ENCODE measurements at regions not wholly inside any gene's neighbourhood (a gene's known extent, or its start where the extent isn't known, plus 50 kb on each side); places are given as distances from the start of the nearest gene placed in this dataset.

DNA sequence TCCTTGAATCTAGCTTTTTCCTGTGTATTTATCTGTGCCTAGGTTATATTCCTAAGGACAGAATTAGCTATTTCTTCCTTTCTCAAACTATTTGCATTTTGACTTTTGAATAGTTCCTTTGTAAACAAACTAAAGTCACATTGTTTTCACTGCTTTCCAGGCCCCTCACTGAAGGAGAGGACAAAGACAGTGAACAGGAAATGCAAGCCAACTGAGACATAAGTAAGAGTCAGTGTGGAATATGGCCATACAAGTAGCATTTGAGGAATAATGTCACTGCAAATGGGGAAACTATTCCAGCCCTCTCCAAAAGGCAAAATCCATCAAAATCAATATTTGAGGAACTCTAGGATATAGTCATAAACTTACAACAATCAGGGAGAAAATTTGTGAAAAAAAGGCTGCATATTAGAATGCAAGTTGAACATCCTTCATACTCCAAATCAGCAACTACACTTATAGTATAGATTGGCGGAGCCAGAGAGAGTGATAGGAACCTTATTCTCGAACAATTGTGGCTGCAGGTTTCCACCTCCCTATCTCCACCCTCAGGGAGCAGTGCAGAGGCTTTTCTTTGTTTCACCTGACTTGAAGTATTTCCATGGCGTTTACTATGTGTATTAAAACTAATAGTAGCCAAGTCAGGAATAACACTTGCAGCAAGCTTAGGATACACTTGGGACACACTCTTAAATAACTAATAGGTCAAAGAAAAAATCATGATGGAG lies 1110.4 kb upstream of the ADGRL3 start:
- FAIRE-seq: no peak

GRCh38 chr4:60096676-60097075 lies 1103.5 kb upstream of the ADGRL3 start:
- FAIRE-seq (no peak), DNase-seq (ENCODE audit: insufficient read length, low spot score) (no peak)

More for the DNA sequence above, 1110.4 kb upstream of the ADGRL3 start:
- no peak for DNase-seq (ENCODE audit: insufficient read length, low spot score)

GRCh38 chr4:60116592-60116991 lies 1083.5 kb upstream of the ADGRL3 start:
- no peak for FAIRE-seq
- DNase-seq (ENCODE audit: insufficient read length, low spot score): no peak

GRCh38 chr4:60117726-60118323 lies 1082.3 kb upstream of the ADGRL3 start:
- DNase-seq (ENCODE audit: insufficient read length, low spot score) (no peak), FAIRE-seq (no peak)

GRCh38 chr4:60122820-60123219 lies 1077.3 kb upstream of the ADGRL3 start:
- DNase-seq (ENCODE audit: insufficient read length, low spot score): no peak
- no peak for FAIRE-seq

- DNase-seq (ENCODE audit: insufficient read length, low spot score): no peak
- FAIRE-seq: no peak
These were observed 1071.2 kb upstream of the ADGRL3 start for GRCh38 chr4:60128888-60129287.

DNA sequence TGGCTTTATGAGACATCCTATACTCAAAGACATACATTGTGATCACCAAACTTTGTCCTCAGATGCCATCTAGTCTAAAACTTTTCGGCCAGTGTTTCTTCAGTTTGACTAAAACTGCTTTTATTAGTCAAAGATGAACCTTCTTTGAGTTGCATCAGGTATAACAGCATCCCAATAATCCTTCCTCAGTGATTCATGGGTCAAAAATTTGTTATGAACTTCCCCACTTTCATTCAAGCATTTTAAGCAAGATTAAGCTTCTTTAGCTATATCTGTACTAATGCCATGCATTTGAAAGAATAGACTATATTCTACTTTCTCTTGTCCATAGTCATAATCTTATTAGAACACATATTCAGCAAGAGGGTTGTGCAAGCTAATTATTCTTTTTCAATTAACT lies 1070.4 kb upstream of the ADGRL3 start:
- DNase-seq (ENCODE audit: insufficient read length, low spot score) (no peak), FAIRE-seq (no peak)

DNA sequence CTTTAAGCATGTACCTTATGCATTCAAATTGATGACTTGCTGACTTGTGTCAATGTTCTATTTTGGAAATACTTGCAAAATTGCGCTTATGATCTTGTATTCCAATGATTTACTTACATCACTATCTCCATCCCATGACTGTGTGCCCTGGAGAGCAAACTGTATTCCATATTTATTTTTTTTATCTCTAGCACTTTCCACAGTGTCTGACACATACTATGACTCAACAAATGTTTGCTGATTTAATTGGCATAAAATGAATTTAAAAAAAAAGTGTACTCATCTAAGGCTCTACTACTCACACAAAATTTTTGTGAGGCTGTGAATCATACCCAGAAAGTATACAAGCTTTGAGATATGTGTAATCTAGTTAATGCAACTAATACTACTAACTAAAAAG lies 1066.8 kb upstream of the ADGRL3 start:
- DNase-seq (ENCODE audit: insufficient read length, low spot score) (no peak), FAIRE-seq (no peak)

GRCh38 chr4:60134099-60134498 lies 1066.0 kb upstream of the ADGRL3 start:
- DNase-seq (ENCODE audit: insufficient read length, low spot score) (no peak), FAIRE-seq (no peak)

DNA sequence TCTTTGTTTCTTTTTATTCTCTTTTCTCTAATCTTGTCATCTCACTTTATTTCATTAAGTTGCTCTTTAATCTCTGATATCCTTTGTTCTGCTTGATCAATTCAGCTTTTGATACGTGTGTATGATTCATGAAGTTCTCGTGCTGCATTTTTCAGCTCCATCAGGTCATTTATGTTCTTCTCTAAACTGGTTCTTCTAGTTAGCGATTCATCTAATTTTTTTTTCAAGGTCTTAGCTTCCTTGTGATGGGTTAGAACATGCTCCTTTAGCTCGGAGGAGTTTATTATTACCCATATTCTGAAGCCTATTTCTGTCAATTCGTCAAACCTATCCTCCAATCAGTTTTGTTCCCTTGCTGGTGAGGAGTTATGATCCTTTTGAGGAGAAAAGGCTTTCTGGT lies 1045.0 kb upstream of the ADGRL3 start:
- FAIRE-seq (no peak), DNase-seq (ENCODE audit: insufficient read length, low spot score) (no peak)

- FAIRE-seq (no peak), DNase-seq (ENCODE audit: insufficient read length, low spot score) (no peak)
These were observed 1027.0 kb upstream of the ADGRL3 start for GRCh38 chr4:60173103-60173502.

DNA sequence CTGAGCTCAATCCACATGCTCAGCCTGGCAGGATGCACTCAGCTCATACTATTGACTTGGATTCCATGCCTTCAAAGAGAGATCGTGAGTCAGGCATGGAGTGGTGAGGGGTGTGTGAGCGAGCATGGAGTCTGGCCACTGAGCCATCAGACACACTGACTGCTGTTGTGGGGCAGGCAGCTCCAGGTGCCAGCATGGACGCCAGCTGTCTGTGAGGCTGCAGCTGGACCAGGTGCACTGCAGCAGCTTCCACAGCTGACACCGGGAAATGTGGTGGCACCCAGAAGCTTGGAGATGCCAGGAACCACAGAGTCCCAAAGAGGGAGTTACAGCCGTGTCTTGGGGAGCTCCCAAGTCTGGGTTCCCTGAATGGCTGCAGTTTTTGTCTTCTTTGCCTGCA lies 1026.4 kb upstream of the ADGRL3 start:
- FAIRE-seq (no peak), DNase-seq (ENCODE audit: insufficient read length, low spot score) (no peak)

DNA sequence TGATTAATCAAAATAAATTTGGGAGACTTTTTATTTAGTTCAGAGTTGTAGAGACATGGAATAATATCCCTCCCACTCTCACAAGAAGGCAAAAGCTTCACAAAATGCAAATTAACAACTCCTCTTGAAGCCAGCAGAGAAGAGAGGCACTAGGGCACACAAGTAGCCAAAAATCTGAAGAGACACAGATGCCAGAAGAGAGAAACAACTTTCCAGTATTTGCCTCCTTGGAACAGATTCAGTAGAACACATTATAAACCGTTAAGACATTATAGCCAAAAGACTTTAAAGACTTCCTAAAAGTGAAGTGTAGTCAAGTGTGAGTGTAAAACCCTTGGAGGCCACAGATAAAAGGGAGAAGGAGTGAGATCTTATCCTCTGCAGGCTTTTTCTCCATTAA lies 1024.9 kb upstream of the ADGRL3 start:
- no peak for DNase-seq (ENCODE audit: insufficient read length, low spot score)
- no peak for FAIRE-seq

GRCh38 chr4:60187428-60187827 lies 1012.7 kb upstream of the ADGRL3 start:
- FAIRE-seq: no peak

GRCh38 chr4:60189286-60189685 lies 1010.8 kb upstream of the ADGRL3 start:
- FAIRE-seq (no peak), DNase-seq (ENCODE audit: insufficient read length, low spot score) (no peak)

More at GRCh38 chr4:60187428-60187827, 1012.7 kb upstream of the ADGRL3 start:
- DNase-seq (ENCODE audit: insufficient read length, low spot score): no peak

GRCh38 chr4:60194214-60194613 lies 1005.9 kb upstream of the ADGRL3 start:
- FAIRE-seq: no peak
- DNase-seq (ENCODE audit: insufficient read length, low spot score): no peak

GRCh38 chr4:60195256-60195655 lies 1004.9 kb upstream of the ADGRL3 start:
- FAIRE-seq (no peak), DNase-seq (ENCODE audit: insufficient read length, low spot score) (no peak)

- FAIRE-seq: no peak
These were observed 999.0 kb upstream of the ADGRL3 start for GRCh38 chr4:60201052-60201673.

DNA sequence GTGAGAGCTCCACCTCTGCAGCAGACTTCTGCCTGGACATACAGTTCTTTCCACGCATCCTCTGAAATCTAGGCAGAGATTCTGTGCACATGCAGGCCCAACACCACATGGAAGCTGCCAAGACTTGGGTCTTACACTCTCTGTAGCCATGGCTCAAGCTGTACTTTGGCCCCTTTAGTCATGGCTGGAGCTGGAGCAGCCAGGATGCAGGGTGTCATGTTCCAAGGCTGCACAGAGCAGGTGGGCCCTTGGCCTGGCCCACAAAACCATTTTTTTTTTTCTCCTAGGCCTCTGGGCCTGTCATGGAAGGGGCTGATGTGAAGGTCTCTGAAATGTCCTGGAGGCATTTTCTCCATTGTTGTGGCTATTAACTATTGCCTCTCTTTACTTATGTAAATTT lies 990.5 kb upstream of the ADGRL3 start:
- no peak for DNase-seq (ENCODE audit: insufficient read length, low spot score)

More at GRCh38 chr4:60201052-60201673, 999.0 kb upstream of the ADGRL3 start:
- DNase-seq (ENCODE audit: insufficient read length, low spot score): peak; percentile 4

GRCh38 chr4:60215906-60216305 lies 984.2 kb upstream of the ADGRL3 start:
- FAIRE-seq (no peak), DNase-seq (ENCODE audit: insufficient read length, low spot score) (no peak)

More for the DNA sequence above, 990.5 kb upstream of the ADGRL3 start:
- no peak for FAIRE-seq

DNA sequence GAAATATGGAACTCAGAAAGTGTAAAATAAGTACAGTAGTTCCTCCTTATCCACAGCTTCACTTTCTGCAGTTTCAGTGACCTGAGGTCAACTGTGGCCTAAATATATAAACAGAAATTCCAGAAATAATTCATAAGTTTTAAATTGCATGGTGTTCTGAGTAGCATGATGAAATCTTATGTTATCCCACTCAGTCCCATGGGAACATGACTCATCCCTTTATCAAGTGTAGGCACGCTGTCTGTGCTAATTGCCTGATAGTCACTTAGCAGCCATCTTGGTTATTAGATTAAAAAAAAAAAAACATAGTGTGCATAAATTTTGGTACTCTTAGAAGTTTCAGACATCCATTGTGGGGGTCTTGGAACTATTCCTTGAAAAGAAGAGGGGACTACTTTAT lies 983.4 kb upstream of the ADGRL3 start:
- peak; percentile 0 for DNase-seq (ENCODE audit: insufficient read length, low spot score)
- FAIRE-seq: no peak

DNA sequence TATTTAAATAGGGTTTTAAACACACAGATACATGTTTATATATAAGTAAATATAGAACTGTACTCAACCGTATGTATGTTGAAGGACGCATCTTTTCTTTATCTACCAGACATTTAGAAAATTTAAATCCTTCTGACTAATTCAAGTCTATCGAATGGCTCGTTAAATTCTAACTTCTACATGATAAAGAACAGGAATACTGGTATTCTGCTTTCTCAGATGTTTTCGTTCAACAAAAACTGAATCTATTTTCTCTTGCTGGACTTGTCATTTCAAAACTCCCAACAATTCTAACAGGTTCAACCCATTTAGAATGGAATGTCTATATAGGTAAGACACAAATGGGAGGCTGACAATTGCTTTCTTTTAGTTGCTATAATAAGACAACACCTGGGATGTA lies 978.3 kb upstream of the ADGRL3 start:
- FAIRE-seq: no peak
- no peak for DNase-seq (ENCODE audit: insufficient read length, low spot score)

All from HTR-8/SVneo (cell line).